ENCODE measurements at regions not wholly inside any gene's neighbourhood (a gene's known extent, or its start where the extent isn't known, plus 50 kb on each side); places are given as distances from the start of the nearest gene placed in this dataset.
A peak's percentile ranks its signal among the peaks of the same experiment; 100 is the strongest.

GRCh38 chr1:199336745-199337640, 690.5 kb upstream of the NR5A2 start:
- Histone ChIP-seq H3K36me3 (no peaks in the 10 kb centered on the region), H3K9me3 (no peaks in the 10 kb centered on the region), H3K27ac (no peak overlapping the region), H3K4me1 (no peaks in the 10 kb centered on the region), H3K27me3 (no peaks in the 10 kb centered on the region), H3K4me3 (no peak overlapping the region)
- WGBS, 2 donors: 91 to 95% methylated on average over 4 of the region's 4 CpGs
- DNase-seq: no peak
- no peak for TF ChIP-seq POLR2AphosphoS5 (IDR thresholded peaks at IDR 0.05)
- no peak for TF ChIP-seq CTCF (IDR thresholded peaks at IDR 0.05)
- no peak for TF ChIP-seq POLR2A (IDR thresholded peaks at IDR 0.05)
- no peak for TF ChIP-seq EP300 (IDR thresholded peaks at IDR 0.05)
- intact Hi-C loops (cut with DNase I): no loop called here

DNA sequence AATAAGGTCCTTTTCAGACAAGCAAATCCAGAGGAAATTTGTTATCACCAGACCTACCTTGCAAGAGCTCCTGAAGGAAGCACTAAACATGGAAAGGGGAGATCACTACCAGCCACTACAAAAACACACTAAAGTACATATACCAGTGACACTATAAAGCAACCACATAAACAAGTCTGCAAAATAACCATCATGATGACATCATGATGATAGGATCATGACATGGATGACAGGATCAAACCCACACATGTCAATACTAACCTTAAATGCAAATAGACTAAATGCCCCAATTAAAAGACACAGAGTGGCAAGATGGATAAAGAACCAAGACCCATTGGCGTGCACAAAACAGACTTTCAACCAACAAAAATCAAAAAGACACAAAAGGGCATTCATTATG, 688.8 kb upstream of the NR5A2 start:
- no peaks in the 10 kb centered on the region for H3K36me3 ChIP-seq
- H3K9me3 ChIP-seq: no peaks in the 10 kb centered on the region
- H3K27me3 ChIP-seq: no peaks in the 10 kb centered on the region
- WGBS, 2 donors: 74 to 94% methylated on average over 1 of the region's 1 CpG
- no peak for DNase-seq
- no peaks in the 10 kb centered on the region for H3K4me1 ChIP-seq
- no peak overlapping the region for H3K4me3 ChIP-seq
- TF ChIP-seq POLR2A (IDR thresholded peaks at IDR 0.05) (no peak), POLR2AphosphoS5 (IDR thresholded peaks at IDR 0.05) (no peak), CTCF (IDR thresholded peaks at IDR 0.05) (no peak), EP300 (IDR thresholded peaks at IDR 0.05) (no peak)
- intact Hi-C loops (cut with DNase I): no loop called here
- no peak overlapping the region for H3K27ac ChIP-seq

DNA sequence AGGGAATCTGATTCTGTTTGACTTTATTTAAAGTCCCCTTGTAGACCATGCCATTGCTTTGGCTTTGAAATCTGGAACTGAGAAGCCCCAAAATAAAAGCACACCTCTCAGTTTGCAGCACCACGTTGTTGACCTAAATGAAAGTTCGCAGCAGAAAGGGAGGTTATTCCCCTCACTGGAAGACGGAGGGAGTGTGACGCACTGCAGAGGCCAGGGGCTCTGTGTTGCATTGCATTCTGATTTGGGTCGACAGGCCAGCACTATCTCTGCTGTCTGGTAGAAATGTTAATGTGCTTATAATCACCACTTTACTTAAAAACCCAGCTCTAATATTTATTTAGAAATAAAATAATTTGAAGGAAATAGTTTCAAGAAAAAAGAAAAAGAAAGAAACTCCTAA, 675.2 kb upstream of the NR5A2 start:
- intact Hi-C loops (cut with DNase I): no loop called here
- Histone ChIP-seq H3K4me1 (no peaks in the 10 kb centered on the region), H3K4me3 (no peak overlapping the region), H3K36me3 (no peaks in the 10 kb centered on the region), H3K9me3 (peaks cover 0 to 6% (median 3%) of the 10 kb centered on the region in 4 donors), H3K27ac (no peak overlapping the region), H3K27me3 (no peaks in the 10 kb centered on the region)
- TF ChIP-seq POLR2A (IDR thresholded peaks at IDR 0.05) (no peak), CTCF (IDR thresholded peaks at IDR 0.05) (no peak), EP300 (IDR thresholded peaks at IDR 0.05) (no peak), POLR2AphosphoS5 (IDR thresholded peaks at IDR 0.05) (no peak)
- no peak for DNase-seq
- WGBS, 2 donors: 69 to 71% methylated on average over 5 of the region's 5 CpGs

DNA sequence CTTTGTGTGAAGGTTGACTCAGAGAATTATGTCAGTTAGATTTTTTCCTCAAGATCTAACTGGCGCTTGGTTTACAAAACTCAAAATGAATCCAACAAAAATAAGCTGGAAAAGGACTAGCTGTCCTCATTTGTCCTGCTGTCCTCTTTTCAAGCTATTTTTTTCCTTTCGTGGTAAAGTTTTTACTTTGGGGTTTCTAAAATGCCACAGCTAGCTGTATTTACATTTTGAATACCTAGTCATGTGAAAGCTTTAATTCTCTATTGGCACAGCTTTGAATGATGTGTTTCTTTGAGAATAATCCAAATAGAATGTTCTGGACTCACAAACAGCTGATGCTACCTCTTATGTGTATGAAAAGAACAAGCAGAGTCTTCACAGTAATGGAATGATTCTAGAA, 673.6 kb upstream of the NR5A2 start:
- DNase-seq: no peak
- intact Hi-C loops (cut with DNase I): no loop called here
- Histone ChIP-seq H3K36me3 (no peaks in the 10 kb centered on the region), H3K27ac (peak overlapping the region in 1 of 4 donors; percentile 64), H3K4me1 (no peaks in the 10 kb centered on the region), H3K9me3 (peaks cover 0 to 6% (median 3%) of the 10 kb centered on the region in 4 donors), H3K27me3 (no peaks in the 10 kb centered on the region), H3K4me3 (no peak overlapping the region)
- TF ChIP-seq CTCF (IDR thresholded peaks at IDR 0.05) (no peak), POLR2A (IDR thresholded peaks at IDR 0.05) (no peak), POLR2AphosphoS5 (IDR thresholded peaks at IDR 0.05) (no peak), EP300 (IDR thresholded peaks at IDR 0.05) (no peak)
- 83 to 92% methylated on average over 2 of the region's 2 CpGs for WGBS, 2 donors

Measured in sigmoid colon (tissue), 6 donors.